ENCODE measurements at regions not wholly inside any gene's neighbourhood (a gene's known extent, or its start where the extent isn't known, plus 50 kb on each side); places are given as distances from the start of the nearest gene placed in this dataset.

- TF ChIP-seq CTCF (IDR thresholded peaks at IDR 0.05; ENCODE audit: low read depth, low read length) (no peak), EZH2phosphoT487 (IDR thresholded peaks at IDR 0.05; ENCODE audit: low read depth) (no peak)
Measured at GRCh38 chr15:29978411-29979382, 104.1 kb upstream of the GOLGA8J start.

Data from OCI-LY3 (cell line).